AG04450 (cell line): ENCODE measurements at regions not wholly inside any gene's neighbourhood (a gene's known extent, or its start where the extent isn't known, plus 50 kb on each side); places are given as distances from the start of the nearest gene placed in this dataset.

Experiments
- CTCF ChIA-PET: fragments of 300-600, 350-600 bp; formaldehyde crosslinking; extraction: SDS; loops from one replicate; lab custom pipeline; 2022; ENCODE audit warnings: antibody characterized with exemption, inconsistent platforms; lab: Charles Lee
- POLR2A ChIA-PET: fragments of 350-600 bp; formaldehyde crosslinking; extraction: SDS; loops from one replicate; lab custom pipeline; 2021; ENCODE audit warnings: antibody characterized with exemption, inconsistent platforms; lab: Yijun Ruan, JAX
- DNase-seq: peaks from one replicate; pipeline ENCODE4 v3.0.0-alpha.2; 2011; ENCODE audit warnings: low read depth, low spot score
- H3K27ac ChIP-seq: one replicate; pipeline ENCODE4 v1.5.1; 2012; ENCODE audit warnings: low read depth, low read length, control low read depth
- H3K27me3 ChIP-seq: one replicate; pipeline ENCODE4 v1.6.0; 2012; ENCODE audit warnings: low read length; ENCODE audit not compliant: control insufficient read depth, insufficient read depth
- H3K4me3 ChIP-seq: 2 replicates; pipeline ENCODE4 v1.5.1; 2011; ENCODE audit warnings: mild to moderate bottlenecking, low read depth, low read length, control low read depth
- H3K9me3 ChIP-seq: 2 replicates; pipeline ENCODE4 v1.5.1; 2012; ENCODE audit warnings: low read length; ENCODE audit not compliant: control insufficient read depth, insufficient read depth
- TF ChIP-seq, protein P1 (sequence below): IDR thresholded peaks from 2 replicates; pipeline ENCODE4 v1.5.1; 2011; ENCODE audit warnings: low read depth, low read length, control low read depth, inconsistent platforms

DNA sequence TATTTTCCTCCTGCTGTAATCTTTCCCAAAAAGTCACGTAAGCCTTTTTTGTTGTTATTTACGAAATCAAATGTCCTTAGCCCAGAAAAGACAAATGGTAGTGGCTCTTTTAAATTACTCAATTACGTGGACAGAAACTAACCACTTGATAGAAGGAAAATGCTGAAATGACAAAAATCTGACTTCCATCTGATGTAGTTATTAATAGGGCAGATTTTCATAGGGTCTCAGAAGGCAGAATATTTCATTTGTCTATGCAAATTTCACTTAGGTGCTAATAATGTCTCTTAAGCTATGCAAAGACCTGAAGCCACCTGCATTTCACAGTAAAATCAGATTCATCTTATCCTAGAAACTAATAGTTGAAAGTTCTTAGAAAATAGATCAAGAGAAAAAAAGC lies 295.7 kb downstream of the TMA16 start:
- Histone ChIP-seq H3K27me3 (no peaks in the 10 kb centered on the region), H3K4me3 (no peak overlapping the region), H3K27ac (no peak overlapping the region), H3K9me3 (no peaks in the 10 kb centered on the region)
- CTCF ChIA-PET = interaction anchor here (1.5 kb wide), 1 partner anchor 235 kb away, joined by 3 read pairs; no protein-coding TSS in a partner anchor
- TF ChIP-seq, protein P1, sequence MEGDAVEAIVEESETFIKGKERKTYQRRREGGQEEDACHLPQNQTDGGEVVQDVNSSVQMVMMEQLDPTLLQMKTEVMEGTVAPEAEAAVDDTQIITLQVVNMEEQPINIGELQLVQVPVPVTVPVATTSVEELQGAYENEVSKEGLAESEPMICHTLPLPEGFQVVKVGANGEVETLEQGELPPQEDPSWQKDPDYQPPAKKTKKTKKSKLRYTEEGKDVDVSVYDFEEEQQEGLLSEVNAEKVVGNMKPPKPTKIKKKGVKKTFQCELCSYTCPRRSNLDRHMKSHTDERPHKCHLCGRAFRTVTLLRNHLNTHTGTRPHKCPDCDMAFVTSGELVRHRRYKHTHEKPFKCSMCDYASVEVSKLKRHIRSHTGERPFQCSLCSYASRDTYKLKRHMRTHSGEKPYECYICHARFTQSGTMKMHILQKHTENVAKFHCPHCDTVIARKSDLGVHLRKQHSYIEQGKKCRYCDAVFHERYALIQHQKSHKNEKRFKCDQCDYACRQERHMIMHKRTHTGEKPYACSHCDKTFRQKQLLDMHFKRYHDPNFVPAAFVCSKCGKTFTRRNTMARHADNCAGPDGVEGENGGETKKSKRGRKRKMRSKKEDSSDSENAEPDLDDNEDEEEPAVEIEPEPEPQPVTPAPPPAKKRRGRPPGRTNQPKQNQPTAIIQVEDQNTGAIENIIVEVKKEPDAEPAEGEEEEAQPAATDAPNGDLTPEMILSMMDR = no peak
- POLR2A ChIA-PET = no interaction called here
- DNase-seq = no peak

DNA sequence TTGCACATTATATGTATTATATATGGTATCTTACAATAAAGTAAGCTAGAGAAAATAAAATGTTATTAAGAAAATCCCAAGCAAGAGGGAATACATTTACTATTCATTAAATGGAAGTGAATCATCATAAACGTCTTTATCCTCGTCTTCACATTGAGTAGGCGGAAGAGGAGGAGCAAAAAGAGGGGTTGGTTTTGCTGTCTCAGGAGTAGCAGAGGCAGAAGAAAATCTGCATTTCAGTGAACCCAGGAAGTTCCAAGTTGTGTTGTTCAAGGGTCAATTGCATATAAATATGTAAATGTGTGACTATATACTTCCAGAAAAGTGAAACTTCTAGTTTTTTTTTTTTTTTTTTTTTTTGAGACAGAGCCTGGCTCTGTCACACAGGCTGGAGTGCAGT lies 301.4 kb downstream of the TMA16 start:
- no peak for DNase-seq
- Histone ChIP-seq H3K4me3 (no peak overlapping the region), H3K27me3 (no peaks in the 10 kb centered on the region), H3K27ac (no peak overlapping the region), H3K9me3 (no peaks in the 10 kb centered on the region)
- ChIA-PET CTCF (no interaction called here), POLR2A (no interaction called here)
- TF ChIP-seq, protein P1 = no peak

DNA sequence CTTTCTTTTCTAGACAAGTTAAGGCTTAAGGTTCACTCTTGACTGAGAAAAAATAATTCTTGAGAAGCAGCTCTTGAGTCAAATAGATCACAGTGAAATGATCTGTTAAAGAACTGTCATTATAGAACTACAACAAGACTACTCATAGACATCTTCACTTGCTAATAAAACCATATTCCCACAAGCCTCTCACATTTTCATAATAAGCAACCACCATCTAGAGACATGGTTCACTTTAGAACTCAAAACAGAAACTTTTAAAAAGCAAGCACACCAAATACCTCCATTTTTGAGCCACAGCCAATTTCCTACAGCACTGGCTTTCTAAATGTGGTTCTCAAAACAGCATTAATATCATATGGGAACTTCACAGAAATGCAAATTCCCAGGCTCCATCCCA lies 309.5 kb downstream of the TMA16 start:
- TF ChIP-seq, protein P1 = no peak
- no peak overlapping the region for H3K4me3 ChIP-seq
- H3K9me3 ChIP-seq = no peaks in the 10 kb centered on the region
- no peak for DNase-seq
- ChIA-PET POLR2A (no interaction called here), CTCF (no interaction called here)
- H3K27me3 ChIP-seq = no peaks in the 10 kb centered on the region
- no peak overlapping the region for H3K27ac ChIP-seq

DNA sequence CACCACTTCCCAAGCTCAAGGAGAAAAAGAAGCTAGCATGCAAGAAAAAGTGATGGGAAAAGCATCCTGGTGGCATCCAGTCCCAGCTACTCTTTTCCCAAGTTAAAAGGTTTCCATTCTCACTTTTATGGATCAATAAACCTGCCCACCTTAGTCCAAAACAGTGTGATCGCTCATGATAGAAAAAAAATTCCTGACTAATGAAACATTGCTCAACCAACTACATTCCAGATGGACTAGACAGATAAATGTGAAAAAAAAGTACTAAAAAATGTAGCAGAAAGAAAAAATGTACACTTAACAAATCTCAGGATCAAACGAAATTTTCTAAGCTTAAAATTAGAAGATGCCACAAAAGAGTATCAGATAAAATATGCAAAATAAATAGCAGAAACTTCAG lies 312.2 kb downstream of the TMA16 start:
- Histone ChIP-seq H3K9me3 (no peaks in the 10 kb centered on the region), H3K27me3 (no peaks in the 10 kb centered on the region), H3K4me3 (no peak overlapping the region), H3K27ac (no peak overlapping the region)
- DNase-seq = no peak
- TF ChIP-seq, protein P1 = no peak
- POLR2A ChIA-PET = no interaction called here
- CTCF ChIA-PET = no interaction called here

DNA sequence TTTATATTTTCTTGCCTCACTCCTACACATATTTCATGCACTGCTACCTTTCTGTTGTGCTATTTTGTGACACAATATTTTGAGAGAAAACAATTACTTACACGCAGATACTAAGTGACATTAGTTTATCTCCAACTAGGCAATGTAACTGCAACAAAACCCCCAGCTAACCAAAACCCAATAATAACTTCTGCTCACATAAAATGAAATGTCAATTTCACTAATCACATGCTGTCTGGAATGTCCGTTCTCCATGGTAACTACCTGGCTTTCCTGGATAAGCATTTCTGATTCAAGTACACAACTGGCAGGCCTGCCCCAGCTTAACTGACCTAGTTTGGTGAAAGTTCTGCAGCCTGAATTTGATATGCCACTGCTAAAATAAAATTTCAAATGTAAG lies 313.5 kb downstream of the TMA16 start:
- Histone ChIP-seq H3K9me3 (no peaks in the 10 kb centered on the region), H3K27ac (no peak overlapping the region), H3K4me3 (no peak overlapping the region), H3K27me3 (no peaks in the 10 kb centered on the region)
- ChIA-PET POLR2A (no interaction called here), CTCF (no interaction called here)
- no peak for DNase-seq
- TF ChIP-seq, protein P1 = no peak
